ENCODE measurements at regions not wholly inside any gene's neighbourhood (a gene's known extent, or its start where the extent isn't known, plus 50 kb on each side); places are given as distances from the start of the nearest gene placed in this dataset.

DNA sequence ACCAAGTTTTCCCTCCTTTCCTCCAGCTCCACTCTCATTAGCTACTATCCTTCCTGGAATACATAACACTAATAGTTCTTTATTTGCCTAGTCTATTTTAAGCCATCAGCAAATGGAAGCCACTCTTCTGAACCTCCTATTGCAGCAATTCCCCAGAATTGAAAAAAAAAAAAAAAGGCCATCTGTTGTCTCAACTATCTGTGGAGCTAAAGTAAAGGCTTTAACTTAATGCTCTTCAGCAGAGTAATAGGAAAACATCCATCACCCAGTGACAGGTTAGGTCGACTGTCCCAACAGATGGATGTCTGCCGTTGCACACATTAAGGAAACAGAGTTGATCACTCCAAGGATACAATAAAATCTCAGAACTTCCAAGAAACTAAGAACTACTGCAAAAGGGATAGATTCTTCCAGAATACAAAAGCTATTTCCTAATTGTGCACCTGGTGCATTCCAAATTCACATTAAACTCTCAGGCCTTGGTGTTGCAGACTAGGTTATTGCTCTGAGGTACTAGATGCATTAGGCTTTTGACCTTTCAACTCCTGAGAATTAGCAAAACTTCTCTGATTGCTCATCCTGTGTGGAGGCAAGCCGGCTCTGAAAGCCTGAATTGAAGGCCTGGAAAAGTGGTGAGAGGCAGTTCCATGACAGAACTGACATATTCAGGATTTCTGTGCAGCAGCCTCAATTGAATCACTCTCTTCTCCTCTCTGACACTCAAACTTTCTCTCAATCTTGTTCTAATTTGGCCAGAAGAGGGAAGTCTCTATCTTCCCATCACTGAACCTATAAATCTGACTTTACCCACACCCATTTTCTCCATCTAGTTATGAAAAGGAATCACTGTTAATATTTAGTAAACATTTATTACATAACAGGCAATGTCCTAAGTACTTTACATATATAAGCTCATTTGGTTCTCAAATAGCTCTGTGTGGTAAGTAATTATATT is 238.4 kb upstream of the HMGA2 start:
- Histone ChIP-seq H3K9me2 (no peaks in the 10 kb centered on the region), H3F3A (replicated peaks; ENCODE audit: insufficient read depth) (peaks cover 41% of the 10 kb centered on the region), H3K36me3 (replicated peaks in 1 of 2; ENCODE audit: control insufficient read depth in 1 of 2, insufficient read depth in 2 of 2, low read length in 1 of 2) (peaks cover 0 to 17% of the 10 kb centered on the region in 2 experiments), H3K9ac (no peak overlapping the region), H4K20me1 (ENCODE audit: insufficient read depth) (no peaks in the 10 kb centered on the region), H3K9me3 (no peaks in the 10 kb centered on the region), H2AFZ (ENCODE audit: low read depth) (no peak overlapping the region), H3K27me3 (ENCODE audit: insufficient read depth) (no peaks in the 10 kb centered on the region), H3K4me3 (ENCODE audit: low read depth in 2 of 2, low read length in 1 of 2) (no peak overlapping the region), H3K27ac (ENCODE audit: low read depth in 2 of 2, low read length in 1 of 2) (peak overlapping the region; percentile 51 to 73; a peak in 3 of 4 replicates), H3K4me1 (ENCODE audit: control insufficient read depth in 1 of 2, insufficient read depth in 2 of 2, low read depth in 1 of 2, low read length in 1 of 2) (peaks cover 0 to 22% of the 10 kb centered on the region in 2 experiments; a peak in 1 of 4 replicates), H3K79me2 (ENCODE audit: insufficient read depth) (peaks cover 29% of the 10 kb centered on the region; the same call in 1 of the 2 replicates), H3K4me2 (no peak overlapping the region)
- ChIA-PET CTCF (interaction anchor here (0.6 kb wide), 1 partner anchor 44 kb away, joined by 3 read pairs; no protein-coding TSS in a partner anchor), POLR2A (interaction anchor here (0.6 kb wide), 1 partner anchor 500 kb away, joined by 5 read pairs; no protein-coding TSS in a partner anchor)
- 24% methylated on average over 3 of the region's 3 CpGs for WGBS (ENCODE audit: low lambda C conversion rate)
- TF ChIP-seq EP300 (IDR thresholded peaks at IDR 0.05; ENCODE audit: borderline replicate concordance in 1 of 2, low read depth in 1 of 2, low read length in 1 of 2) (peak; percentile 9 to 11; a peak in 1 of 4 replicates), TCF12 (IDR thresholded peaks at IDR 0.05) (peak; percentile 52; the same call in 1 of the 2 replicates)
- TF ChIP-seq, protein P1, sequence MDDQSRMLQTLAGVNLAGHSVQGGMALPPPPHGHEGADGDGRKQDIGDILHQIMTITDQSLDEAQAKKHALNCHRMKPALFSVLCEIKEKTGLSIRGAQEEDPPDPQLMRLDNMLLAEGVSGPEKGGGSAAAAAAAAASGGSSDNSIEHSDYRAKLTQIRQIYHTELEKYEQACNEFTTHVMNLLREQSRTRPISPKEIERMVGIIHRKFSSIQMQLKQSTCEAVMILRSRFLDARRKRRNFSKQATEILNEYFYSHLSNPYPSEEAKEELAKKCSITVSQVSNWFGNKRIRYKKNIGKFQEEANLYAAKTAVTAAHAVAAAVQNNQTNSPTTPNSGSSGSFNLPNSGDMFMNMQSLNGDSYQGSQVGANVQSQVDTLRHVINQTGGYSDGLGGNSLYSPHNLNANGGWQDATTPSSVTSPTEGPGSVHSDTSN (IDR thresholded peaks at IDR 0.05): peak; percentile 83
- TF ChIP-seq, protein P2, sequence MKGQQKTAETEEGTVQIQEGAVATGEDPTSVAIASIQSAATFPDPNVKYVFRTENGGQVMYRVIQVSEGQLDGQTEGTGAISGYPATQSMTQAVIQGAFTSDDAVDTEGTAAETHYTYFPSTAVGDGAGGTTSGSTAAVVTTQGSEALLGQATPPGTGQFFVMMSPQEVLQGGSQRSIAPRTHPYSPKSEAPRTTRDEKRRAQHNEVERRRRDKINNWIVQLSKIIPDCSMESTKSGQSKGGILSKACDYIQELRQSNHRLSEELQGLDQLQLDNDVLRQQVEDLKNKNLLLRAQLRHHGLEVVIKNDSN (IDR thresholded peaks at IDR 0.05; ENCODE audit: borderline replicate concordance, low read depth): no peak
- TF ChIP-seq, protein P3, sequence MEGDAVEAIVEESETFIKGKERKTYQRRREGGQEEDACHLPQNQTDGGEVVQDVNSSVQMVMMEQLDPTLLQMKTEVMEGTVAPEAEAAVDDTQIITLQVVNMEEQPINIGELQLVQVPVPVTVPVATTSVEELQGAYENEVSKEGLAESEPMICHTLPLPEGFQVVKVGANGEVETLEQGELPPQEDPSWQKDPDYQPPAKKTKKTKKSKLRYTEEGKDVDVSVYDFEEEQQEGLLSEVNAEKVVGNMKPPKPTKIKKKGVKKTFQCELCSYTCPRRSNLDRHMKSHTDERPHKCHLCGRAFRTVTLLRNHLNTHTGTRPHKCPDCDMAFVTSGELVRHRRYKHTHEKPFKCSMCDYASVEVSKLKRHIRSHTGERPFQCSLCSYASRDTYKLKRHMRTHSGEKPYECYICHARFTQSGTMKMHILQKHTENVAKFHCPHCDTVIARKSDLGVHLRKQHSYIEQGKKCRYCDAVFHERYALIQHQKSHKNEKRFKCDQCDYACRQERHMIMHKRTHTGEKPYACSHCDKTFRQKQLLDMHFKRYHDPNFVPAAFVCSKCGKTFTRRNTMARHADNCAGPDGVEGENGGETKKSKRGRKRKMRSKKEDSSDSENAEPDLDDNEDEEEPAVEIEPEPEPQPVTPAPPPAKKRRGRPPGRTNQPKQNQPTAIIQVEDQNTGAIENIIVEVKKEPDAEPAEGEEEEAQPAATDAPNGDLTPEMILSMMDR (IDR thresholded peaks at IDR 0.05): 0 out of 2 replicates have a peak, but pooled peaks have one; percentile 7
- DNase-seq: no peak

DNA sequence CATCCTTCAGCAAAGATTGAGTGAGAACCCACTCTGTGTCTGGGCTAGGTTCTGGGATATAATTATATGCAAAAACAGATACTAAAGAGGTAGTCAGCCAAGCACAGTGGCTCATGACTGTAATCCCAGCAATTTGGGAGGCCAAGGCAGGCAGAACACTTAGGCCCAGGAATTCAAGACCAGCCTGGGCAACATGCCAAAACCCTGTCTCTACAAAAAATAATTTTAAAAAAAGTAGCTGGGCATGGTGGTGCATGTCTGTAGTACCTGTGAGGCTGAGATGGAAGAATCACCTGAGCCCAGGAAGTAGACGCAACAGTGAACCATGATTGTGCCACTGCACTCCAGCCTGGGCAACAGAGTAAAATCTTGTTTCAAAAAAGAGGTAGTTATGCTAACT is 237.5 kb upstream of the HMGA2 start:
- CTCF ChIA-PET: no interaction called here
- H3K4me2 ChIP-seq: no peak overlapping the region
- peaks cover 21% of the 10 kb centered on the region; the same call in 1 of the 2 replicates for H3K79me2 ChIP-seq (ENCODE audit: insufficient read depth)
- peaks cover 0 to 10% of the 10 kb centered on the region in 2 experiments for H3K36me3 ChIP-seq (replicated peaks in 1 of 2; ENCODE audit: control insufficient read depth in 1 of 2, insufficient read depth in 2 of 2, low read length in 1 of 2)
- no peak overlapping the region for H3K4me3 ChIP-seq (ENCODE audit: low read depth in 2 of 2, low read length in 1 of 2)
- no peaks in the 10 kb centered on the region for H4K20me1 ChIP-seq (ENCODE audit: insufficient read depth)
- H3F3A ChIP-seq (replicated peaks; ENCODE audit: insufficient read depth): peaks cover 37% of the 10 kb centered on the region
- no peaks in the 10 kb centered on the region for H3K9me2 ChIP-seq
- no peak overlapping the region for H3K9ac ChIP-seq
- 82% methylated on average over 1 of the region's 1 CpG for WGBS (ENCODE audit: low lambda C conversion rate)
- peak overlapping the region; percentile 51 to 73; a peak in 2 of 4 replicates for H3K27ac ChIP-seq (ENCODE audit: low read depth in 2 of 2, low read length in 1 of 2)
- no peak overlapping the region for H2AFZ ChIP-seq (ENCODE audit: low read depth)
- no peak for DNase-seq
- H3K27me3 ChIP-seq (ENCODE audit: insufficient read depth): no peaks in the 10 kb centered on the region
- no peak for TF ChIP-seq RAD21 (IDR thresholded peaks at IDR 0.05; ENCODE audit: low read length)
- TF ChIP-seq, protein P4, sequence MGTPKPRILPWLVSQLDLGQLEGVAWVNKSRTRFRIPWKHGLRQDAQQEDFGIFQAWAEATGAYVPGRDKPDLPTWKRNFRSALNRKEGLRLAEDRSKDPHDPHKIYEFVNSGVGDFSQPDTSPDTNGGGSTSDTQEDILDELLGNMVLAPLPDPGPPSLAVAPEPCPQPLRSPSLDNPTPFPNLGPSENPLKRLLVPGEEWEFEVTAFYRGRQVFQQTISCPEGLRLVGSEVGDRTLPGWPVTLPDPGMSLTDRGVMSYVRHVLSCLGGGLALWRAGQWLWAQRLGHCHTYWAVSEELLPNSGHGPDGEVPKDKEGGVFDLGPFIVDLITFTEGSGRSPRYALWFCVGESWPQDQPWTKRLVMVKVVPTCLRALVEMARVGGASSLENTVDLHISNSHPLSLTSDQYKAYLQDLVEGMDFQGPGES (IDR thresholded peaks at IDR 0.05; ENCODE audit: low read depth, low read length): no peak
- peak; percentile 61 for TF ChIP-seq NFIC (IDR thresholded peaks at IDR 0.05; ENCODE audit: borderline replicate concordance)
- TF ChIP-seq, protein P1 (IDR thresholded peaks at IDR 0.05): no peak
- TF ChIP-seq SIN3A (IDR thresholded peaks at IDR 0.05; ENCODE audit: borderline replicate concordance, low read depth, low read length): no peak
- TF ChIP-seq MXI1 (IDR thresholded peaks at IDR 0.05; ENCODE audit: low read depth, low read length): no peak
- TF ChIP-seq, protein P3 (IDR thresholded peaks at IDR 0.05): no peak
- no peak for TF ChIP-seq GABPA (IDR thresholded peaks at IDR 0.05; ENCODE audit: low read depth)
- H3K4me1 ChIP-seq (ENCODE audit: control insufficient read depth in 1 of 2, insufficient read depth in 2 of 2, low read depth in 1 of 2, low read length in 1 of 2): peaks cover 0 to 22% of the 10 kb centered on the region in 2 experiments; a peak in 2 of 4 replicates
- H3K9me3 ChIP-seq: no peaks in the 10 kb centered on the region
- POLR2A ChIA-PET: no interaction called here

Data from SK-N-SH (cell line).